Left lung (tissue), 4 donors: ENCODE measurements at regions not wholly inside any gene's neighbourhood (a gene's known extent, or its start where the extent isn't known, plus 50 kb on each side); places are given as distances from the start of the nearest gene placed in this dataset.

Experiments
- ATAC-seq: fragments of 200-7000 bp; cut with Tn5 transposase; one replicate; pipeline ENCODE4 v1.9.1; 2020; ENCODE audit warnings: moderate library complexity
- DNase-seq, 4 donors: peaks; one replicate each; pipeline ENCODE4 v3.0.0-alpha.2; 2013 to 2020
- H3K27ac ChIP-seq, 2 donors: fragments of 200-600 bp; sonication (generic) in 1 of 2; one replicate each; pipeline versions ENCODE4 v1.5.0 to v1.8.0; 2020 to 2021
- H3K27me3 ChIP-seq, 2 donors: fragments of 200-600 bp; sonication (generic) in 1 of 2; one replicate each; pipeline versions ENCODE4 v1.5.0 to v1.8.0; 2020 to 2021
- H3K36me3 ChIP-seq, 2 donors: fragments of 200-600 bp; sonication (generic) in 1 of 2; one replicate each; pipeline versions ENCODE4 v1.5.0 to v1.8.0; 2020 to 2021
- H3K4me1 ChIP-seq, 2 donors: fragments of 200-600 bp; one replicate each; pipeline ENCODE4 v1.8.0; 2021
- H3K4me3 ChIP-seq, 2 donors: fragments of 200-600 bp; sonication (generic) in 1 of 2; one replicate each; pipeline versions ENCODE4 v1.5.0 to v1.8.0; 2020 to 2021; ENCODE audit warnings: mild to moderate bottlenecking in 1 of 2
- H3K9me3 ChIP-seq, 2 donors: fragments of 200-600 bp; sonication (generic) in 1 of 2; one replicate each; pipeline versions ENCODE4 v1.5.0 to v1.8.0; 2020 to 2021
- intact Hi-C, 2 donors: fragments of 100-400 bp; cut with DNase I; formaldehyde crosslinking; loops; one replicate each; pipeline versions ENCODE4 v1.11.2 to v1.14.2; 2022
- TF ChIP-seq, protein P1 (sequence below), 2 donors: fragments of 200-600 bp; sonication (generic) in 1 of 2; IDR thresholded peaks; one replicate each; pipeline versions ENCODE4 v1.5.0 to v1.8.0; 2021; ENCODE audit warnings: antibody characterized with exemption in 2 of 2
- donor health status: DM: no; HTN: yes; CAD: no.
- donor health status: DM: no; HTN: no; CAD: no.

DNA sequence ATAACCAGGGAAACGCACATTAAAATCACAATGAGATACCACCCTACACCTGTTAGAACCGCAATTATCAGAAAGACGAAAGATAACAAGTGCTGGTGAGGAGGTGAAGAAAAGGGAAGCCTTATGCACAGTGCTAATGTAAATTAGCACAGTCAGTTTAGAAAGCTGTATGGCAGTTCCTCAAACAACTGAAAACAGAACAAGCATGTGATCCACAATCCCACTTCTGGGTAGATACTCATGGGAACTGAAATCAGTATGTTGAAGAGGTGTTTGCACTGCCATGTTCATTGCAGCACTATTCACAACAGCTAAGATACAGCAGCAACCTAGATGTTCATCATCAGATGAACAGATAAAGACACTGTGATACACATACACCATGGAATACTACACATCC, 75.0 kb upstream of the CCND1 start:
- H3K36me3 ChIP-seq, result no peaks in the 10 kb centered on the region
- H3K27ac ChIP-seq, result no peak overlapping the region
- no peak overlapping the region for H3K4me3 ChIP-seq
- intact Hi-C loops, result no loop called here
- H3K27me3 ChIP-seq, result no peaks in the 10 kb centered on the region
- ATAC-seq (no peak), DNase-seq (no peak)
- H3K9me3 ChIP-seq, result peaks cover 0 to 2% of the 10 kb centered on the region in 2 donors
- no peaks in the 10 kb centered on the region for H3K4me1 ChIP-seq
- TF ChIP-seq, protein P1, sequence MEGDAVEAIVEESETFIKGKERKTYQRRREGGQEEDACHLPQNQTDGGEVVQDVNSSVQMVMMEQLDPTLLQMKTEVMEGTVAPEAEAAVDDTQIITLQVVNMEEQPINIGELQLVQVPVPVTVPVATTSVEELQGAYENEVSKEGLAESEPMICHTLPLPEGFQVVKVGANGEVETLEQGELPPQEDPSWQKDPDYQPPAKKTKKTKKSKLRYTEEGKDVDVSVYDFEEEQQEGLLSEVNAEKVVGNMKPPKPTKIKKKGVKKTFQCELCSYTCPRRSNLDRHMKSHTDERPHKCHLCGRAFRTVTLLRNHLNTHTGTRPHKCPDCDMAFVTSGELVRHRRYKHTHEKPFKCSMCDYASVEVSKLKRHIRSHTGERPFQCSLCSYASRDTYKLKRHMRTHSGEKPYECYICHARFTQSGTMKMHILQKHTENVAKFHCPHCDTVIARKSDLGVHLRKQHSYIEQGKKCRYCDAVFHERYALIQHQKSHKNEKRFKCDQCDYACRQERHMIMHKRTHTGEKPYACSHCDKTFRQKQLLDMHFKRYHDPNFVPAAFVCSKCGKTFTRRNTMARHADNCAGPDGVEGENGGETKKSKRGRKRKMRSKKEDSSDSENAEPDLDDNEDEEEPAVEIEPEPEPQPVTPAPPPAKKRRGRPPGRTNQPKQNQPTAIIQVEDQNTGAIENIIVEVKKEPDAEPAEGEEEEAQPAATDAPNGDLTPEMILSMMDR (IDR thresholded peaks at IDR 0.05), result no peak

DNA sequence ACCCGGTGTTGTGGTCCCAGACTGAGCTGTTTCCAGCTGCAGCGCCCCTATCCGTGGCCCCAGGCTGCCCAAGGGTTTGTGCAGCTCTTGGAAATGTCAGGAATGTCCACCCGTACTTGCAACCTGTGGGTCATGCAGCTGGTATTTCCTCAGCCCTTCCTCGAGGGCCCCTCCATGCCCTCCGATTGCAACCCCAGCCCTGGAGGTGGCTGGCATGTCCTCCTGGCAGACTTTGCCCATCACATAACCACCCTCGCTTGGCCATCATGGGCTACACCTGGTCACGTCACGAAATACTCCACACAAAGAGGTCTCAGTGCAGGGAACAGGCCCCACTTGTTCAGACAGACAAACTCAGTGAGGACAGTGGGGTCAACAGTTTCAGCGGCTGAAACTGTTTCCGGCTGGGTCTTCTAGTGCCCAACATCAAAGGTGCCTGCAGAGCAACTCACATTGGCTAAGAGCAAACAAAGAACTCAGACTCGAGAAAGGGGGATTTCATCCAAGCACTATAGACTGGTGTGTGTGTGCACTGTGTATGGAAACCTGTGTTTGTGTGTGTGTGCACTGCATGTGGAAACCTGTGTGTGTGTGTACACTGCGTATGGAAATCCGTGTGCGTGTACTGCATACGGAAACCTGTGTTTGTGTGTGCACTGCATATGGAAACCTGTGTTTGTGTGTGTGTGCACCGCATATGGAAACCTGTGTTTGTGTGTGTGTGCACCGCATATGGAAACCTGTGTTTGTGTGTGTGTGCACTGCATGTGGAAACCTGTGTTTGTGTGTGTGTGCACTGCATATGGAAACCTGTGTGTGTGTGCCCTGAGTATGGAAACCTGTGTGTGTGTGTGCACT, 72.8 kb upstream of the CCND1 start:
- no peaks in the 10 kb centered on the region for H3K27me3 ChIP-seq
- no peak overlapping the region for H3K27ac ChIP-seq
- DNase-seq, result peak in 2 of 4 donors; percentile 7 to 46
- H3K9me3 ChIP-seq, result no peaks in the 10 kb centered on the region
- no peak for ATAC-seq
- H3K4me1 ChIP-seq, result no peaks in the 10 kb centered on the region
- no peak overlapping the region for H3K4me3 ChIP-seq
- no peaks in the 10 kb centered on the region for H3K36me3 ChIP-seq
- intact Hi-C loops, result no loop called here
- TF ChIP-seq, protein P1 (IDR thresholded peaks at IDR 0.05), result no peak

DNA sequence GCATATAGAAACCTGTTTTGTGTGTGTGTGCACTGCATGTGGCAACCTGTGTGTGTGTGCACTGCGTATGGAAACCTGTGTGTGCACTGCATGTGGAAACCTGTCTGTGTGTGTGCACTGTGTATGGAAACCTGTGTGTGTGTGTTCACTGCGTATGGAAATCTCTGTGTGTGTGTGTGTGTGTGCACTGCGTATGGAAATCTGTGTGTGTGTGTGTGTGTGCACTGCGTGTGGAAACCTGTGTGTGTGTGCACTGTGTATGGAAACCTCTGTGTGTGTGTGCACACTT, 72.2 kb upstream of the CCND1 start:
- no peak overlapping the region for H3K4me3 ChIP-seq
- no peaks in the 10 kb centered on the region for H3K27me3 ChIP-seq
- intact Hi-C loops, result no loop called here
- H3K4me1 ChIP-seq, result no peaks in the 10 kb centered on the region
- H3K27ac ChIP-seq, result no peak overlapping the region
- TF ChIP-seq, protein P1 (IDR thresholded peaks at IDR 0.05), result no peak
- H3K36me3 ChIP-seq, result no peaks in the 10 kb centered on the region
- DNase-seq (no peak), ATAC-seq (no peak)
- no peaks in the 10 kb centered on the region for H3K9me3 ChIP-seq

DNA sequence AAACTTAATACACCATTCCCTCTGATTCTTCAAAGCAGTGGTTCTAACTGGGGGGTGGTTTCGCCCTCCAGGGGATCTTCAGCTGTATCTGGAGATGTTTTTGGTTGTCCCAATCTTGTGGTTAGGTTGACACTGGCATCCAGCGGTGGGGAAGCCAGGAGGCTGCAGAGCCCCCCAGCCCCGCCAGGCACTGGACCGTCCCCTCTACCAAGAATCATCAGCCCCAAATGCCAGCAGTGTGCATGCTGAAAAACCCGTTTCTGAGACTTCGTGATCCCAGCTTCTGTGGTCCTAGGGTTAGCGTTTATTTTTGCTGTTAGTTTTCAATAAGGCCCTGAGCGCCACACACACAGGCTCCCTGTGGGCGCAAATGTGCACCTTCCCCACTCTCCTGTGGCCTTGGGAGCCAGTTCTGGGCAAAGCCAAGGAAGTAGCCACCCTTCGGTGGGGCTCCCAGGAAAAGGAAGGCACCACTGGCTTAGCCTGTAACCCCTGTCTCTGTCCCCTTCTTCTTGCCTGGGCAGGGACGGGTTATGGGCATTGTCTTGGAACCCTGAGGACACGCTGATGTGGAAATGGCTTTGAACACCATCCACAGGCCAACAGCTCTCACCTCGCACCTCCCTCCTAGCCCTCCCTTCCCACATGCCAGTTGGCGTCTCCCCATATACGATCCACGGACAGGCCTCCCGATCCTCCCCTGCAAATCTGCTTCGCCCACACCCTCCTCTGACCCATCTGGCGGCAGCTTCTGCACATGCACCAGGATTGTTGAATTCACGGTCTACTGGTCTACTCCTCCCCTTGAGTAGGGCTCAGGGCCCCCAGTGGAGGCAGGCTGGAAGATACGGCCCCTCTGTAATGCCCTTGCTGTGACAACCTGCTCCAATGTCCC, 71.4 kb upstream of the CCND1 start:
- H3K4me1 ChIP-seq, result no peaks in the 10 kb centered on the region
- no peak for ATAC-seq
- no peaks in the 10 kb centered on the region for H3K36me3 ChIP-seq
- no peak overlapping the region for H3K4me3 ChIP-seq
- intact Hi-C loops, result no loop called here
- H3K27ac ChIP-seq, result no peak overlapping the region
- no peaks in the 10 kb centered on the region for H3K9me3 ChIP-seq
- no peak for DNase-seq
- TF ChIP-seq, protein P1 (IDR thresholded peaks at IDR 0.05), result no peak
- H3K27me3 ChIP-seq, result no peaks in the 10 kb centered on the region

DNA sequence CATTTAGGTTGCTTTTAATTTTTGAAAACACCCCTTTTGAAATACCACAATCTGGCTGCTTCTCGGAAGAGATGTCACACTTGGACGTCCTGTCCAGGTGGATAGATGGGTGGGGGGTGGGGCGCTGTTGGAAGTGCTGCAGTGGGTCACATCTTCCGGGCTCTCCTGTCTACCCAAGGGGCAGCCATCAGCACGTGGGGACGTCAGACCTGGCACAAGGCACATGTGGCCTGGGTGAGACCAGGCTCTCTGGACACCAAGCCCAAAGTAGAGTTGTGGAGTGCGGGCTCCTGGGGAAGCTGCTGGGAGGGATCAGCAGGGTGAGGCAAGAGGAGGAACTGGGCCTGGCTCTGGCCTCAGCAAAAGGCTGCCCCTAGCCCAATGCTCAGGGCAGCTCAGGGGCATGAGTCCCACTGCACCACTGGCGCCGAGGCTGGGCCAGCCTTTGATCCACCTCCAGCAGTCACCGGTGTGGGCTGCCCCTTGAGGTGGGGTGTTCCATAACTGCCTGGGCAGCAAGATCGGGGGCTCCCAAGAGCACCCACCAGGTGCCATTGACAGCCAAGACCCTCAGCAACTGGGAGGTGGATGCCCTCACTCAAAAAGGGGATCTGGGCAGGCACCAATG, 68.6 kb upstream of the CCND1 start:
- no peaks in the 10 kb centered on the region for H3K36me3 ChIP-seq

More for the DNA sequence above, 68.6 kb upstream of the CCND1 start:
- no peak overlapping the region for H3K4me3 ChIP-seq
- ATAC-seq (no peak), DNase-seq (no peak)
- H3K9me3 ChIP-seq, result no peaks in the 10 kb centered on the region
- TF ChIP-seq, protein P1 (IDR thresholded peaks at IDR 0.05), result no peak
- no peak overlapping the region for H3K27ac ChIP-seq
- intact Hi-C loops, result no loop called here
- H3K4me1 ChIP-seq, result peaks cover 0 to 9% of the 10 kb centered on the region in 2 donors
- H3K27me3 ChIP-seq, result peaks cover 0 to 8% of the 10 kb centered on the region in 2 donors
